ENCODE measurements at regions not wholly inside any gene's neighbourhood (a gene's known extent, or its start where the extent isn't known, plus 50 kb on each side); places are given as distances from the start of the nearest gene placed in this dataset.

GRCh38 chr15:81747026-81747425 is 298.8 kb downstream of the MEX3B start:
- TF ChIP-seq ZFX (IDR thresholded peaks at IDR 0.05), result no peak

GRCh38 chr15:81744364-81744763 is 301.5 kb downstream of the MEX3B start:
- TF ChIP-seq ZFX (IDR thresholded peaks at IDR 0.05), result no peak
- no peak for TF ChIP-seq CTCF (conservative IDR thresholded peaks at IDR 0.05)
- H3K27ac ChIP-seq, result no peak overlapping the region

More at GRCh38 chr15:81747026-81747425, 298.8 kb downstream of the MEX3B start:
- no peak overlapping the region for H3K27ac ChIP-seq

GRCh38 chr15:81740416-81740815 is 305.4 kb downstream of the MEX3B start:
- no peak for TF ChIP-seq ZFX (IDR thresholded peaks at IDR 0.05)
- TF ChIP-seq CTCF (conservative IDR thresholded peaks at IDR 0.05), result no peak
- no peak overlapping the region for H3K27ac ChIP-seq

GRCh38 chr15:81729340-81729739 is 316.5 kb downstream of the MEX3B start:
- H3K27ac ChIP-seq, result no peak overlapping the region
- no peak for TF ChIP-seq CTCF (conservative IDR thresholded peaks at IDR 0.05)
- no peak for TF ChIP-seq ZFX (IDR thresholded peaks at IDR 0.05)

DNA sequence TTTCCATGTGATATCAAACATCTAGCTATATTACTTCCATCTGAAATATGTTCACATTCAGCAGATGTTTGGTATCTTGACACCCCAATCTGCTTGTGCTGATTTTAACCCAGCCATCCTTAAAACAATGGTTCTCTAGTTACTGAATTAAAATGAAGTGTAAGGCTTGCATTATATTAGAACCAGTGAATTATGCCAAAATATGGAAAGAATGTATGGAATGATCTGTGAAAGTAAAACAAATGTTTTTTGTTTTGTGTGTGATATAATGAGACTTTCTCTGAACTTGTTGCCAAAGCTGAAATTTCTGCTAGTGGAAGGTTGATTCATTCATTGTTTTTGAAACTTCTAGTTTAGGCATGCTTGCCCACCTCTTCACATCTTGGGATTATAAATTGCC is 317.1 kb downstream of the MEX3B start:
- no peak overlapping the region for H3K27ac ChIP-seq
- no peak for TF ChIP-seq CTCF (conservative IDR thresholded peaks at IDR 0.05)
- TF ChIP-seq ZFX (IDR thresholded peaks at IDR 0.05), result no peak

- TF ChIP-seq CTCF (conservative IDR thresholded peaks at IDR 0.05) (no peak), ZFX (IDR thresholded peaks at IDR 0.05) (no peak)
- H3K27ac ChIP-seq, result no peak overlapping the region
Measured at GRCh38 chr15:81725590-81725989, 320.2 kb downstream of the MEX3B start.

DNA sequence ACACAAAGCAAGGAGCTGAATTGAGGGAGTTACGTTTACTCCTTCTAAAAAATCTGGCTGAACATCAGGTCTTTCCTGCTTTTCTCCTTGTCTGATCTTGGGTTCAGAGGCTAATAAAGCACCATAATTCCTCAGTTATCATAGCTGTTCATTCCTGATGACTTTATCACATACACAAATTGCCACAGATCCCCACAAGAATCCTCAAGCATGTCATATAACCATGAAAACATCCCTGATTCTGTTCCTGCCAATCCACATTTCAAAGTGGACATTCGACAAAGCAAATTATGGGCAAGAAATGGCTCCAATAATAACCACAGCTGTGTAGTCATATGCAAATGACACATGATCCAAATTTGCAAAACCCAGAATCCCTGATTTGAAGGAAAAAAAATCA is 321.3 kb downstream of the MEX3B start:
- TF ChIP-seq ZFX (IDR thresholded peaks at IDR 0.05), result no peak
- no peak for TF ChIP-seq CTCF (conservative IDR thresholded peaks at IDR 0.05)
- no peak overlapping the region for H3K27ac ChIP-seq

- H3K27ac ChIP-seq, result no peak overlapping the region
- TF ChIP-seq CTCF (conservative IDR thresholded peaks at IDR 0.05) (no peak), ZFX (IDR thresholded peaks at IDR 0.05) (no peak)
Measured at GRCh38 chr15:81723701-81724100, 322.1 kb downstream of the MEX3B start.

All from C4-2B (cell line).